ENCODE measurements at regions not wholly inside any gene's neighbourhood (a gene's known extent, or its start where the extent isn't known, plus 50 kb on each side); places are given as distances from the start of the nearest gene placed in this dataset.

GRCh38 chr2:142596334-142597088 is 281.0 kb upstream of the KYNU start:
- in situ Hi-C loops (cut with MboI; ENCODE audit: low pct_unique_long_range_greater_than_20kb, low sequenced_read_pairs, unreplicated experiment): no loop called here
- no peak for DNase-seq (ENCODE audit: low spot score)
- TF ChIP-seq, protein P1, sequence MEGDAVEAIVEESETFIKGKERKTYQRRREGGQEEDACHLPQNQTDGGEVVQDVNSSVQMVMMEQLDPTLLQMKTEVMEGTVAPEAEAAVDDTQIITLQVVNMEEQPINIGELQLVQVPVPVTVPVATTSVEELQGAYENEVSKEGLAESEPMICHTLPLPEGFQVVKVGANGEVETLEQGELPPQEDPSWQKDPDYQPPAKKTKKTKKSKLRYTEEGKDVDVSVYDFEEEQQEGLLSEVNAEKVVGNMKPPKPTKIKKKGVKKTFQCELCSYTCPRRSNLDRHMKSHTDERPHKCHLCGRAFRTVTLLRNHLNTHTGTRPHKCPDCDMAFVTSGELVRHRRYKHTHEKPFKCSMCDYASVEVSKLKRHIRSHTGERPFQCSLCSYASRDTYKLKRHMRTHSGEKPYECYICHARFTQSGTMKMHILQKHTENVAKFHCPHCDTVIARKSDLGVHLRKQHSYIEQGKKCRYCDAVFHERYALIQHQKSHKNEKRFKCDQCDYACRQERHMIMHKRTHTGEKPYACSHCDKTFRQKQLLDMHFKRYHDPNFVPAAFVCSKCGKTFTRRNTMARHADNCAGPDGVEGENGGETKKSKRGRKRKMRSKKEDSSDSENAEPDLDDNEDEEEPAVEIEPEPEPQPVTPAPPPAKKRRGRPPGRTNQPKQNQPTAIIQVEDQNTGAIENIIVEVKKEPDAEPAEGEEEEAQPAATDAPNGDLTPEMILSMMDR (IDR thresholded peaks at IDR 0.05; ENCODE audit: extremely low read depth, insufficient read depth, missing control alignments): no peak

- DNase-seq (ENCODE audit: low spot score): no peak
- TF ChIP-seq, protein P1 (IDR thresholded peaks at IDR 0.05; ENCODE audit: extremely low read depth, insufficient read depth, missing control alignments): no peak
- in situ Hi-C loops (cut with MboI; ENCODE audit: low pct_unique_long_range_greater_than_20kb, low sequenced_read_pairs, unreplicated experiment): no loop called here
Measured at GRCh38 chr2:142594935-142595334, 282.5 kb upstream of the KYNU start.

GRCh38 chr2:142592171-142592570 is 285.3 kb upstream of the KYNU start:
- no peak for DNase-seq (ENCODE audit: low spot score)
- in situ Hi-C loops (cut with MboI; ENCODE audit: low pct_unique_long_range_greater_than_20kb, low sequenced_read_pairs, unreplicated experiment): no loop called here
- TF ChIP-seq, protein P1 (IDR thresholded peaks at IDR 0.05; ENCODE audit: extremely low read depth, insufficient read depth, missing control alignments): no peak

DNA sequence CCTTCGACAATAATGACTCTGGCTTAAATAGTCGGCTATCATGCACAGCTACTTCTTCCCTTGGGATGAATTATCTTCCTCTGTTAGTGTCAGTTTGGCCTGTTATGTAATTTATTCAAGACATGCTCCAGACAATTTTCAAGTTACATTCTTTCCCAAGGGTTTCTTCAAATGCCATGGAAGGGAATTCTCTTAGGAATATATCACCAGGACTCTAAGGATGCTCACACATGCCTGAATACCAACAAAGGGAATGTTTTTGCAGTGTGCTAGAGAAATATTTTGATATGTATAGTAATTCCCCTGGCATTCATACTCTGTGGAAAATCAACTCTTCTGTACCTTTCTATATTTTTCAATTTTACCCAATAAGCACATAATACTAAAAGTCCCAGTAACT is 286.0 kb upstream of the KYNU start:
- no peak for DNase-seq (ENCODE audit: low spot score)
- in situ Hi-C loops (cut with MboI; ENCODE audit: low pct_unique_long_range_greater_than_20kb, low sequenced_read_pairs, unreplicated experiment): no loop called here
- TF ChIP-seq, protein P1 (IDR thresholded peaks at IDR 0.05; ENCODE audit: extremely low read depth, insufficient read depth, missing control alignments): no peak

DNA sequence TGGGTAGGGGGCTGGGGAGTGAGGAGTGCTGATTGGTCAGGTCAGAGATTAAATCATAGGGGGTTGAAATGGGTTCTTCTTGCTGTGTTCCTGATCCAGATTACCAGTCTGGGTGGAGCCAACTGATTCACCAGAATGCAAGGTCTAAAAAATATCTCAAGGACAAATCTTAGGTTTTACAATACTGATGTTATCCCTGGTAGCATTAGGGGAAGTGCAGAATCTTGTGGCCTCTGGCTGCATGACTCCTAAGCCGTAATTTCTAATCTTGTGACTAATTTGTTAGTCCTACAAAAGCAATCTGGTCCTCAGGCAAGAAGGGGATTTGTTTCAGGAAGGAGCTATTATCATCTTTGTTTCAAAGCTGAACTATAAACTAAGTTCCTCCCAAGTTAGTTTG is 289.2 kb upstream of the KYNU start:
- no peak for DNase-seq (ENCODE audit: low spot score)
- in situ Hi-C loops (cut with MboI; ENCODE audit: low pct_unique_long_range_greater_than_20kb, low sequenced_read_pairs, unreplicated experiment): no loop called here
- TF ChIP-seq, protein P1 (IDR thresholded peaks at IDR 0.05; ENCODE audit: extremely low read depth, insufficient read depth, missing control alignments): no peak

DNA sequence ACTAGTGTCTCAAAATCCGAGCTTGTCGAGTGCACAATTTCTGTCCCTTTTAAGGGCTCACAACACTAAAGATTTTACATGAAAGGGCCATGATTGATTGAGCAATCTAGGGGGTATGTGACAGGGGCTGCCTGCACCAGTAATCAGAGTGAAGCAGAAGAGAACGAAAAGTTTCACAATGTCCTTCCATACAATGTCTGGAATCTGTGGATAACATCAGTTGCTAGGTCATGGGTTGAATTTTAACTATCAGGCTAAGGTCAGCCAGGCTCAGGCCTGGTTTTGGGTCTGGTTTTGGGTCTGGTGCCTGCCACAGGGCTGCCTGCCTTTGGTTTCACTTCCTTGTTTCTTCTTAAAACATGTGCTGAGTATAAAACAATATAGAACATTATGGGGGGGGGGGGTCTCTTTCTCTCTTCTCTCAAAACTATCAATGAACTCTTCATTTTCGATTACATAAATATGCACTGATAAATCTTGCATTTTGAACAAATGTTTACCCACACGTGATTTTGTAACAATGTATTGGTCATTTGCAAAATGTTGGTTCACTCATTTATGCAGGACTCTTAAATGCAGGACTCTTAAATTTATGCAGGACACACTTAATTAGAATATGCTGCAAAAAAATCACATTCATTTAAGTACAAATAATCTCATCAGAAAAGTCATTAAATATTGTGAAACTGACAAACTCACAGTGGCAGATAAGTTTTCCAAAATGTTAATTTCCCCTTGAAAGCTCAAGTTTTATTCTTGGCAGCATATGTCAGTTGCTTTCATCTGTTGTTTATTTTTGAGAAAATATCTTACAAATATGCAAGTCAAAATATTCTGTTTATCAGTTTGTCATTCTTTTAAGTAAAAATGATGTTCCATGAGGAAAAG is 290.5 kb upstream of the KYNU start:
- in situ Hi-C loops (cut with MboI; ENCODE audit: low pct_unique_long_range_greater_than_20kb, low sequenced_read_pairs, unreplicated experiment): no loop called here
- DNase-seq (ENCODE audit: low spot score): no peak
- TF ChIP-seq, protein P1 (IDR thresholded peaks at IDR 0.05; ENCODE audit: extremely low read depth, insufficient read depth, missing control alignments): no peak
